HUES48 (cell line): ENCODE measurements at regions not wholly inside any gene's neighbourhood (a gene's known extent, or its start where the extent isn't known, plus 50 kb on each side); places are given as distances from the start of the nearest gene placed in this dataset.

ENCODE experiments used
- H3K27ac ChIP-seq: one replicate; pipeline ENCODE4 v1.7.0; 2013; ENCODE audit warnings: low read depth, low read length, inconsistent platforms
- H3K27me3 ChIP-seq: 2 replicates; pipeline ENCODE4 v1.6.1; 2013; ENCODE audit warnings: mild to moderate bottlenecking, low read length; ENCODE audit not compliant: control insufficient read depth, insufficient read depth
- H3K36me3 ChIP-seq: 2 replicates; pipeline ENCODE4 v1.6.1; 2013; ENCODE audit warnings: low read length; ENCODE audit not compliant: control insufficient read depth, insufficient read depth
- H3K4me1 ChIP-seq: 2 replicates; pipeline ENCODE4 v1.6.1; 2013; ENCODE audit warnings: mild to moderate bottlenecking, low read length; ENCODE audit not compliant: control insufficient read depth, insufficient read depth
- H3K4me3 ChIP-seq: 2 replicates; pipeline ENCODE4 v1.5.1; 2013; ENCODE audit warnings: mild to moderate bottlenecking, low read depth, low read length
- H3K9ac ChIP-seq: 2 replicates; pipeline ENCODE4 v1.6.1; 2013; ENCODE audit warnings: mild to moderate bottlenecking, low read depth, low read length, moderate library complexity
- H3K9me3 ChIP-seq: 2 replicates; pipeline ENCODE4 v1.6.1; 2013; ENCODE audit warnings: low read length; ENCODE audit not compliant: control insufficient read depth, insufficient read depth

DNA sequence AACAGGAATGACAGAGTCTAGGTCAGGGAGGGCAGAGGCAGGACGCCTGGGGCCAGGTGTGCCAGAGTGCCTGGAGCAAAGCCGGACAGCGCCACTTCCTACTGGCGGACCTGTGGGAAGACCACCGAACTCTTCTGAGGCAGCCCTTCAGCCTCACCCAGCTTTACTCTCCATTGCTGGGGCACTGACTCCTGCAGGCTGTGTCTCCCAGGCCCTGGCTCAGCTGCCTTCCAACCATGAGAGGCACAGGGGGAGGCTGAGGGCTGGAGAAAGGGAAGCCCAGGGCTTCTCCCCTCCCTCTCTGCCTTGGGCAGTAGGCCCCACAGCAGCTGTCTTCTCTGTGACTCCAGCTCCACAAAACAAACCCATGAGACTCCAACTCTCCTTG is 139.6 kb upstream of the UNC5B start:
- Histone ChIP-seq H3K4me1 (peaks cover 13% of the 10 kb centered on the region; the same call in 1 of the 2 replicates), H3K36me3 (no peaks in the 10 kb centered on the region), H3K4me3 (no peak overlapping the region), H3K27me3 (no peaks in the 10 kb centered on the region), H3K27ac (no peak overlapping the region), H3K9ac (no peak overlapping the region), H3K9me3 (no peaks in the 10 kb centered on the region)

DNA sequence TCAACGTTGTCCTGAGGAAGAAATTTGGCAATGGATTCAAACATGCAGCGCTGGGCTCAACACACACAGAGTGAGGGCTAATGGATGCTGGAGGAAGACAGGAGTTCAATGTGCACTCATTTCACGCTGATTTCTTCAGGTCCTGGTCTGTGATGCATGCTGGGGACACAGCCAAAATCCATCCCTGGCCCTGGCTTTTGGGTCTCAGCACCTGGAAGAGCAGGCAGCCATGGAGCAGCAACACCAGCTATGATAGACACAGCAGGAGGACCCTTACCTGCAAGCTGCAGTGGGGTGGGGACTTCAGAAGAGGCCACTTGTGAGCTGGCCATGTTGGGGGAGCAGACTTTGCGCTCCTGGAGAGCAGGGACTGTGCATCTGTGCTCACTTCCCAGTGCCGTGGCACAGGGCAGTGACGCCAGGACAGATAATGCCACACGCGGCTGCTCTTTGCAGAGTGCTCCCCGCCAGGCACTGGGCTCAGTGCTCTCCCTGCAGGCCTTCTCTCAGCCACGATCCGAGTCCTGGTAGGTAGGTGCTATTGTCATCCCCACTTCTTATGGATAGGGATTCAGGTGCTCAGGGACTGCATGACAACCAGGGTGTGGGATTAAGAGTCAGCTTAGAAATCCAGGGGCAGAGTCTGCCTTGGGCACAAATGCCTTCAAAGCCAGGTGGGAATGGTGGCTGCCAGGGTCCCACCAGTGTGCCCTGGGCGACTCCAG is 138.8 kb upstream of the UNC5B start:
- H3K9ac ChIP-seq = no peak overlapping the region
- no peaks in the 10 kb centered on the region for H3K36me3 ChIP-seq
- H3K4me1 ChIP-seq = peaks cover 13% of the 10 kb centered on the region; the same call in 1 of the 2 replicates
- H3K4me3 ChIP-seq = no peak overlapping the region
- no peak overlapping the region for H3K27ac ChIP-seq
- H3K9me3 ChIP-seq = no peaks in the 10 kb centered on the region
- no peaks in the 10 kb centered on the region for H3K27me3 ChIP-seq

DNA sequence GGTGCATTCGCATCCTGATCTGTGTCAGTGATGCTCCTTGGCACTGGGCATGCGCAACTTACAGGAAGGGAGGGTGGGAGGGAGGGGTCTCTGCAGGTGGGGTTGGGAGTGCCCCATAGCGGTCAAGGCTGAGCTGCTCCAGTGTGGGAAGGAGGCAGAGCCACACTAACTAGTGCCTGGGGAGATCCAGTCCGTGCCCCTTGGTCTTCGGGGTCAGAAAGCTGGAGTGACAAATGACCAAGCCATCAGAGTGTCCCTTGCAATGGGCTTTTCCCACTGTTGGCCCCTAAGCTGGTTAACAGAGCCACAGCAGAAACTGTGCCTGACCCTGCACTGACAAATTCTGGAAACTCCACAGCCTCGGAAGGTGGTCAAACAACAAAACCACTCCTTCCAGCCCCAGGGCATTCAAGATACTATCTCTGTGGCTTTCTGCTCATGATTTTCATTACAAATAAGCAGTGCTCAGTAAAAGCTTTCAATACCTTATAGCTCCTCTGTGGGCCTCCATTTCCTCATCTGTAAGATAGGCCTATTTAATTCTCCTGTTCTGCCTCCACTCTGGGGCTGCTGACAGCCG is 138.1 kb upstream of the UNC5B start:
- no peak overlapping the region for H3K4me3 ChIP-seq
- no peaks in the 10 kb centered on the region for H3K36me3 ChIP-seq
- no peak overlapping the region for H3K9ac ChIP-seq
- peaks cover 13% of the 10 kb centered on the region; the same call in 1 of the 2 replicates for H3K4me1 ChIP-seq
- no peaks in the 10 kb centered on the region for H3K9me3 ChIP-seq
- H3K27me3 ChIP-seq = no peaks in the 10 kb centered on the region
- no peak overlapping the region for H3K27ac ChIP-seq

DNA sequence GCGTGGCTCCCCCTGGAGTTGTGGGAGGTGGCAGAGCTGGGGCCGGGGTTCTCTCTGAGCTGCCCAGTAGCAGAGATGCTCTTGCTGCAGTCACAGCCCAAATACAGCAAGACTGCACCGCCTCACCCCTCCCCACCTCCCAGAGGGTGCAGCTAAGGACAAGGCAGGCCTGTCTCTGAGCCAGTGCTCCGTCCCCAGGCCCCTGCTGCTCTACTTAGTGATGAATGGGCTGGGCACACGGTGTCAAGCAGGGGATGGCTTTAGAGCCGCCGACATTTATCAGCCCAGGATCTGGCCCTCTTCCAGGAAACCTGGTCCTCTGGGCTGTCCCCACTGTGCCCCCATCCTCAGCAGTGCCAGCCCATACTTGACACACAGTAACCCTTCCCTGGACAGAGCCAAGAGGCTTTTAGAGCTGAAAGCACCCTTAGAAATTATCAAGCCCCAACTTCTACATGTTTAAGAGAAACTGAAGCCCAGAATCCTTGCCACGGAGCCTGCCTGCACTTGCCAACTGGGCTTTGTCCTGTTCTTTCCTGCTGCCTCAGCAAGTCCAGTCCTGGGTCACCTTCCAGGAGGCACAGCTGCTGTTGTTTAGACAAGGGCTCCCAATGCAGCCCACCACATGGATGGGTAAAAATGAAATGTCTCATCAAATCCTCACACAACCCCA is 137.1 kb upstream of the UNC5B start:
- H3K4me1 ChIP-seq = peaks cover 13% of the 10 kb centered on the region; the same call in 1 of the 2 replicates
- no peaks in the 10 kb centered on the region for H3K36me3 ChIP-seq
- no peak overlapping the region for H3K9ac ChIP-seq
- H3K27ac ChIP-seq = no peak overlapping the region
- no peak overlapping the region for H3K4me3 ChIP-seq
- H3K9me3 ChIP-seq = no peaks in the 10 kb centered on the region
- H3K27me3 ChIP-seq = no peaks in the 10 kb centered on the region

DNA sequence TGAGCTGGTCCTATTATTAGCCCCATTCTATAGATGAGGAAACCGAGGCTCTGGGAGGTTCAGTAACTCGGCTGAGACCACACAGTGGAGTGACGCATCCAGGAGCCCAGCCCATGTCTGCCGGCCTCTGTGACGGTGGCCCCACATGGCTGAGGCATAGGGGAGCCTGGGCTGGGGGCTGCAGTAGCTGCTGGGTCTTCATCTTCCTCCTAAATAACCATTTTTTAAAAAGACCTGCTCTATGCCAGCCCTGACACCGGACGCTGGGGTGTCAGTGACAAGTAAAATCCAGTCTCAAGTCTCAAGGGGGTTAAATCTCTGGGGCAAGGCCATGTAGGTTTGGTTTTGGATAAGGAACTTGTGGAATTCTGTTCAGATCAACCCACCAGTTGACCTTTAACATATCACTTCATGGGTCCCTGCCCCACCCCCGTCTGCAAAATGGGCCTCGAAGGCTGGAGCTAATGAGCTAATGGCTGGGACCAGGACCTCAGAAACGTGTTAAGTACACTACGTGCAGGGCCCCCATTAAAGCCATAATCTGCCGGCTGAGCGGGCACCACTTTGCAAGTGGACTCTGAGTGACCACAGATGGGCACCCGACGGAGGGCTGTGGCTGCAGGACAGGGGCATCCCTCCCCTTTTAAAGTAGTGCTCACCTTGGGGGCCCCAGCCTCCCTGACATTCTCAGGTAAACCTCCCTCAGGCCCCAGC is 136.5 kb upstream of the UNC5B start:
- H3K27me3 ChIP-seq = no peaks in the 10 kb centered on the region
- no peak overlapping the region for H3K9ac ChIP-seq
- H3K9me3 ChIP-seq = no peaks in the 10 kb centered on the region
- peaks cover 13% of the 10 kb centered on the region; the same call in 1 of the 2 replicates for H3K4me1 ChIP-seq
- H3K4me3 ChIP-seq = no peak overlapping the region
- no peaks in the 10 kb centered on the region for H3K36me3 ChIP-seq
- no peak overlapping the region for H3K27ac ChIP-seq

DNA sequence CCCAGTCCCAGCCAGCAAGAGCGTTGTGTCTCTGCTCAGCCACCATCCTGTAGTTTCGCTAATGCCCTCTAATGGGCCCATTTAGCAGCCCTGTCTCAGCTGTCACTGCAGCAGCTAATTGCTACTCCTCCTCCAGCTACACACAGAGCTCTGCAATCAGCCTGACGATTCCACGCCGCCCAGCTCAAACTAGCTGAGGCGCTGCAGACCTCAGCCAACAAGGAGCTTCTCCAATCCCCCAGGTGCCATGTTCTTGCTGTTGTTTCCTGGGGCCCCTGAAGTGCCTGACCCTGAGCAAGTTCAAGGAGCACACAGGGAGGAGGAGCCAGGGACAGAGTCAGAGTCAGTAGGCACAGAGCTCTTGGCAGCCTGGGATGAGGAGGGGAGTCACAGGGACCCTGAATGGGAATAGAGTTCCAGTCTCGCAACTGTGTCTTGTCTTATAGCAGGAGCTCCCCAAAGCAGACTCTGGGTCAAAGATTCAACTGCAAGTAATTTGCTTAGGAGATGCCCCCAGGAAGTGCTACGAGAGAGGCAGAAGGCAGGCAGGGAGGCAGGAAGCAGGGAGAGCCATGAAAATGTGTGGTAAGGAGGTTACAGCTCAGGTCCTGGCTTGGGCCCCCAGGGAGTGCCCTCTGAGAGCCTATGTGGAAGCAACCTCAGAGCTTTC is 135.8 kb upstream of the UNC5B start:
- H3K27ac ChIP-seq = no peak overlapping the region
- H3K9me3 ChIP-seq = no peaks in the 10 kb centered on the region
- H3K4me3 ChIP-seq = no peak overlapping the region
- H3K36me3 ChIP-seq = no peaks in the 10 kb centered on the region
- peaks cover 13% of the 10 kb centered on the region; the same call in 1 of the 2 replicates for H3K4me1 ChIP-seq
- H3K9ac ChIP-seq = no peak overlapping the region
- no peaks in the 10 kb centered on the region for H3K27me3 ChIP-seq

DNA sequence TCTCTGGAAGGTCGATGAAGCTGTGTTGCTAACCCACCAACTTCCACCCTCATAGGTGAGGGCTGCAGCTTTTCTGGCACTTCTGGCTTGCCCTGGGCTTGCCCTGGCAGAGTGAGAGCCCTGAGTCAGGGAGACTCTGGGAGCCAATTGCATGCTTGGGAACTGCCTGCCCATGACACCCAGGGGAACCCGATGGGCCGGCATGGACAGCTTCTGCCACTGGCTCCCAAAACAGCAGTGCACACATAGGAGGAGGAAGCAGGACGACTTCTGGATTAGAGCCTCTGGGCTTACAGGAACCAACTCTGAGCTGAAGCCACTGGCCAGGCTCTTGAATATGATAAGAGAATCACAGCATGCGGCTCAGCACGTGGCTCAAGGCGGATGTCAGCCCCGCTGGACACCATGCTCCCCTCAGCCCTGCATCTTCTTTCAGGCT is 135.2 kb upstream of the UNC5B start:
- Histone ChIP-seq H3K27me3 (no peaks in the 10 kb centered on the region), H3K36me3 (no peaks in the 10 kb centered on the region), H3K9ac (no peak overlapping the region), H3K27ac (no peak overlapping the region), H3K4me3 (no peak overlapping the region), H3K9me3 (no peaks in the 10 kb centered on the region), H3K4me1 (peaks cover 13% of the 10 kb centered on the region; the same call in 1 of the 2 replicates)

DNA sequence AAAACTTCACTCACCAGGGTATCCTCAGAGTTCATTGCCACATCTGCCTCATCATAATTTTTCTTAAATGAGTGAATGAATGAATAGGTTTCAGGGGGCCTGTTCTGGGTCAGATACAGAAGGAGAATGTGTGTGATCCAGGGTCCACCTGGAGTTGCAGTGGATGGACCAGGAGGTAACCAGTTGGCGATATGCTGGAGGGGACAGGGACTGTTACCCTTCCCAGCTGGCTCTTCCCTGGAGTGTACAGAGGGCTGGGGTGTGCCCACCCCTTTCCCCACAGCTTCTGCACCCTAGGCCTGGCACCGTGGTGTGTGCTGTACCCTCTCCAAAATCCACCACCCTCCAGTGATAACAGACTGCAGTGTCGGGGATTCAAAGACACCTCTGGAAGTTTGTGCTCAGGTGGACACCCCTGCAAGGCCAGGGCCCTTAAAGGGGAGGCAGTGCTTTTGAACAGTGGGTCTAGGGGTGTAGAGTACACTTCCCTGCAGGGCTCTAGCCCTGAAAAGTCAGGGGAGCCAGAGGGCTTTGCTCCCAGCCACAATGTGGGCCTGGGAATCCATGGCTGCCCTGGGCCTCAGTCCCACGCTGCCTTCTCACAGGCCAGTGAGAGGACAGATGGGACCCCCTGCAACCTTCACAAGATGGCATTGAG is 134.4 kb upstream of the UNC5B start:
- Histone ChIP-seq H3K9me3 (no peaks in the 10 kb centered on the region), H3K27ac (no peak overlapping the region), H3K9ac (no peak overlapping the region), H3K4me3 (no peak overlapping the region), H3K4me1 (peaks cover 13% of the 10 kb centered on the region; the same call in 1 of the 2 replicates), H3K27me3 (no peaks in the 10 kb centered on the region), H3K36me3 (no peaks in the 10 kb centered on the region)

DNA sequence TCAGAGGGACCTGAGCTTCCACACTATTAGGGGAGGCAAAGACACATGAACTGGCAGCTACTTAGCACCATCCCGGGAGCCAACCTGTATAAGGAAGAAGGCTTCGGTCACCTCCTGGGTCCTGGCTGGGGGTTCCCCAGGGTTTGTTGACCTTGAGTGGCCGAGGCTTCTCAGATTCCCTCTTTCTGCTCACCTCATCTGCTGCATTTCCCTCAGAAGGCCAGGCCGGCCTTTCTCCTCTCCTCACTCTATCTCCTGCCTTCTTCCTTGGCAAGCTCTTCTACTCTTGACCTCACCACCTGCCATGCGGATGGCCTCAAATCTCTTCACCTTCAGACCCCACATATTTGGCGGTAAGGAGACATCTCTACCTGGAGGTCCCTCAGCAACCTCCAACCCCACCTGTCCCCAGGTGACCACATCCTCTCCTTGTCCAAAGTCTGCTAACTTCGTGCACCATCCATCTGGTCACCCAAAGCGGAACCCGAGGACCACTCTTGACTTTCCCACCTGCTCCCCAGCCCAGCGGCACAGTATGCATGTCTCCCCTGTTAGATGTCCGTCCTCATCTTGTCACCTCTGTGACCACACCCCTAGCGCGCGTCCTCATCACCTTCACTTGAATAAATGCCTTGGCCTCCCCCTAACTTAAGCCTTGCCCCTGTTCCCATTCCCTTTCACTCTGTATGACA is 133.8 kb upstream of the UNC5B start:
- Histone ChIP-seq H3K36me3 (no peaks in the 10 kb centered on the region), H3K27ac (no peak overlapping the region), H3K9ac (no peak overlapping the region), H3K27me3 (no peaks in the 10 kb centered on the region), H3K4me1 (peaks cover 13% of the 10 kb centered on the region; the same call in 1 of the 2 replicates), H3K9me3 (no peaks in the 10 kb centered on the region), H3K4me3 (no peak overlapping the region)
